Choroid plexus epithelial cell (primary cell): ENCODE measurements at regions not wholly inside any gene's neighbourhood (a gene's known extent, or its start where the extent isn't known, plus 50 kb on each side); places are given as distances from the start of the nearest gene placed in this dataset.

Experiments
- DNase-seq: peaks from one replicate; pipeline ENCODE4 v3.0.0-alpha.2; 2010; ENCODE audit warnings: low read depth
- H3K4me3 ChIP-seq: 2 replicates; pipeline ENCODE4 v1.5.1; 2011; ENCODE audit warnings: low read depth, mild to moderate bottlenecking, control low read depth, low read length, moderate library complexity
- TF ChIP-seq, protein P1 (sequence below): conservative IDR thresholded peaks from 2 replicates; pipeline ENCODE4 v1.5.1; 2011; ENCODE audit warnings: low read depth, mild to moderate bottlenecking, control low read depth, inconsistent platforms, low read length, moderate library complexity

DNA sequence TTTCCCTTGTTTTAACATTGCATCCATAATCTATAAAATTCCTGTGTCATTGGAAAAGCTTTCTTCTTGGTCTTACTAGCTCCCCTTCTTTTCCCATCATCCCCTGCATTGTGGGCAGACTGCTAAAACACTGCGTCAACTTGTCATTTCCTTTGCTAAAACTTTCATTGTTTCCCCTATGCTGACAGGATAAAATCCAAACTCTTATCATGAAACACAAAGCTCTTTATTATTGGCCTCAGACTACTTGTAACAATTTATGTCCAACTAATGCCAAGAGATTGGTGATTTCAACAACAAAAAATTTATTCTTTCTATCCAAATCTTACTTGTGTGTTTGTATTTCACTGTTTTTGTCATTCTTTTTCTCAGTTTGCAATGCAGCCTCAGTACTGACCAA is 339.1 kb downstream of the HGF start:
- TF ChIP-seq, protein P1, sequence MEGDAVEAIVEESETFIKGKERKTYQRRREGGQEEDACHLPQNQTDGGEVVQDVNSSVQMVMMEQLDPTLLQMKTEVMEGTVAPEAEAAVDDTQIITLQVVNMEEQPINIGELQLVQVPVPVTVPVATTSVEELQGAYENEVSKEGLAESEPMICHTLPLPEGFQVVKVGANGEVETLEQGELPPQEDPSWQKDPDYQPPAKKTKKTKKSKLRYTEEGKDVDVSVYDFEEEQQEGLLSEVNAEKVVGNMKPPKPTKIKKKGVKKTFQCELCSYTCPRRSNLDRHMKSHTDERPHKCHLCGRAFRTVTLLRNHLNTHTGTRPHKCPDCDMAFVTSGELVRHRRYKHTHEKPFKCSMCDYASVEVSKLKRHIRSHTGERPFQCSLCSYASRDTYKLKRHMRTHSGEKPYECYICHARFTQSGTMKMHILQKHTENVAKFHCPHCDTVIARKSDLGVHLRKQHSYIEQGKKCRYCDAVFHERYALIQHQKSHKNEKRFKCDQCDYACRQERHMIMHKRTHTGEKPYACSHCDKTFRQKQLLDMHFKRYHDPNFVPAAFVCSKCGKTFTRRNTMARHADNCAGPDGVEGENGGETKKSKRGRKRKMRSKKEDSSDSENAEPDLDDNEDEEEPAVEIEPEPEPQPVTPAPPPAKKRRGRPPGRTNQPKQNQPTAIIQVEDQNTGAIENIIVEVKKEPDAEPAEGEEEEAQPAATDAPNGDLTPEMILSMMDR, result no peak
- DNase-seq, result no peak
- no peak overlapping the region for H3K4me3 ChIP-seq

DNA sequence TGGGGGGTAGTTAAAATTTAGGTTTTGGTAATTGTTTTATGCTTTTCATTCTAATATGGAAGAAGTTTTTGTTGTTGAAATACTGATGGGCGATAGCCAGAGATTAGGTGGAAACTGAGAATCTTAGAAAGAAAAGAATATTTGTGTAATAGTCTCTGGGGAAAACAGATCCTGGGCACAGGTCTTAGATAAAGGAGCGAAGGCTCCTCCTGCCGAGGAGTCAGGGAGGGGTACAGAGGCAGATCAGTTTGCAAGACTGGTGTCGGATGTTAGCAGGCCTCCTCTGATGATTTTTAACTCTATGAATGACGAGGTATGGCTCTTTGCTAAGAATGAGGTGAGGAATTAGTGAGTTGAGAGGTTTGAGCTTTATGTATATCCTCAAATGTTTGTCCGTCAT is 339.7 kb downstream of the HGF start:
- H3K4me3 ChIP-seq, result no peak overlapping the region
- TF ChIP-seq, protein P1, result peak; percentile 54
- DNase-seq, result peak; percentile 67

DNA sequence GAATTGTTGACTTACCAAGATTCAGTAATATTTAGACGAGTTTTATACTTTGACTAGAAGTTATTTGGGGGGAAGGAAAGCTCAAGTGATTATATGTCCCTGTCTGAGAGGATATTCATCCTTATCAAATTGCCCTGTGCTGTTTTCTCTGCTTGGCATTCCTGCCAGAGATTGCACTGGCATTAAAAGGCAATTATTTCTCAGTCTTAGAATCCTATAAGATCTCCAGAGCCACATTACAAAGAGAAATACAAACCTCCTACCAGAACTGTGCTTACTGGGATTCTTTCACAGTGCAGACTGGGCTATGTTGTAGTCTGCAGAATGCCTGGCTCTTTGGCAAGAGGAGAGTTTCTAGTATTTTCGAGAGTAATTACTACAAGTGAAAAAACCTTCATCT is 342.4 kb downstream of the HGF start:
- H3K4me3 ChIP-seq, result no peak overlapping the region
- TF ChIP-seq, protein P1, result no peak
- no peak for DNase-seq

DNA sequence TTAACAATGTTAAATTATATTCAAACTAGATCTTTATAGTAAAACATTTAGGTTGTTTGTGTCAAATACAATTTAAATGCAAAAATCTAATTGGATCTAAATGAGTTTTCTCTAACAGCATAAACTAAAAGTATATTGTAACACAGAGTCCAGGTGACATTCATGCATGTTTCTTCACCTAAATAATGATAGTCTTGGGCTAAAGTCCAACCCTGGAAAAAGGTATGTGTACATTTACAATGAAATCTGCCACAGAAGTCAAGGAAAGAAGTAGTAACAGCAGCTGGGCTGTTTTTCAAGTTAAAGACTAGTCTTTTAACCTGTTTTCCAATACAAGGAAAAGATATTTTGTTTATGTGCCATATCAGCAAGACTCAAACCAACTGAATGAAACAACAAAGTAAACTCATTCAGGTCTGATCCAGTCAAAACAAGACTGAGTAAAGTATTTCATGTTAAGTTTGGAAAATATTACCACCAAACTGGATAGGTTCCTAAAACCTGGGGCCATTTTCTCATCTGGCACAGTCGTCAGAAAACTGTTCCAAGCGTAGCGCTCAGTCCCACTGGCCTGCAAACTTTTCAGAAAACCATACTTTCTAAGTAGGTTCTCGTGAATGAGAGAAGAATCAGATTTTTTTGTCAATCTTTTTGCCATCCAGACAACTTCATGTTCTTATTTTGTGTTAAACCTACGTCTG is 349.2 kb downstream of the HGF start:
- H3K4me3 ChIP-seq, result no peak overlapping the region
- no peak for DNase-seq
- TF ChIP-seq, protein P1, result no peak

DNA sequence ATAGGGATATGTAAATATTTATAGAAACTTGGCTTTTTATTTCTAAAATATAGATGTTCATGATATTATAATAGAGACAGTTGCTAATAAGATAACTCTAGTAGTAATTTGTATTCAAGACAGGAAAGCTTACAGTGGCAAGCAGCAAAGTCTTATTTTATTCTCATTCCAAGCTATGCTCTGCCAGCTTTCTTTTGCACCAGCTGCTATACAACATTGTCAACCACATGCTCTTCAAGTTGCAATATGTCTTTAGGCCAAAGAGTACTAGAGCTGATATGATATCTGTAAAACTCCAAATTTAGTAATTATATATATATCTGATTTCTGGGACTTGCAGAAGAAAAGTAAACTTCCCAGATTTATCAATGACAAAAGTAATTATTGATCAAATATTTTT is 350.1 kb downstream of the HGF start:
- H3K4me3 ChIP-seq, result no peak overlapping the region
- TF ChIP-seq, protein P1, result no peak
- no peak for DNase-seq

DNA sequence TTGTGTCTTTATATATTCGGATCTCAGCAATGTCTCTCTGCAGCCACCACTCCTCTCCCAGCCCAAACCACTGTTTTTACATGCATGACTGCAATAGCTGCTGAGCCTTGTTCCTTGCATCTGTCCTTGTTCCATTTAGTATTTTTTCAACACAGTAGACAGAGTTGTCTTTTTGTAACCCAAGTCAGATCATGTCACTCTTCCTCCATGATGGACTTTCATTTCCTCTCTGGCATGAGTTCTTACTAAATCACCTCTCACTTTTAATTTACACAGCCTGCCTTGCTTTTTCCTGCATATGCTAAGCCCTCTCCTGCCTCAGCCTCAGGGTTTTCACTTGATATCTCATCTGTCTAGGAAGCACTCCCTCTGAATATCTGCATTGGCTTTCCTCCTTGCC is 353.2 kb downstream of the HGF start:
- TF ChIP-seq, protein P1, result no peak
- DNase-seq, result no peak
- no peak overlapping the region for H3K4me3 ChIP-seq

DNA sequence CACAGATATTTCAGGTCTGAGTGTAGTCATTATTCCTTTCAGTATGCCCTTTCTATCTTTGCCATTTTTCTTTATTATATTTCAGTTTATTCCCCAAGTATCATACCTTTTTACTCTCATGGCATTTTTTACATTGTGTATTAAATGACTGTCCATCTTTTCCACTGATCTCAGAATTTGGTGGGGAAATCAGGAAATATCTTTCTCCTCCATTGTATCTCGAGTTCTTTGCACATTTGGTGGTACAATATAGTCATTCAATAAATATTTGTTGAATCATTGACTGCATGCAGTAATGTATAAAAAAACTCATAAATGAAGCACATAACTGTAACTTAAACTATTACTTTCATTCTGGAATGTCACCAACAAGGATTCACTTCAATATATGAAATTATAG is 354.7 kb downstream of the HGF start:
- TF ChIP-seq, protein P1, result no peak
- no peak overlapping the region for H3K4me3 ChIP-seq
- DNase-seq, result peak; percentile 29
